Stimulated activated CD4-positive, alpha-beta T cell treated with anti-CD3 and anti-CD28 coated beads, TNF-alpha, amount 100 ng/mL, for 24 hours (primary cell): ENCODE measurements at regions not wholly inside any gene's neighbourhood (a gene's known extent, or its start where the extent isn't known, plus 50 kb on each side); places are given as distances from the start of the nearest gene placed in this dataset.
"Not testable (repeated sequence)": the region's sequence is repeated elsewhere in the genome, so short reads cannot be mapped to it uniquely, and the experiment has no call there.

Source experiments
- DNase-seq, 3 experiments: peaks; one replicate each; pipeline ENCODE4 v3.0.0-alpha.2; 2020; ENCODE audit warnings: low read depth in 3 of 3

GRCh38 chr6:21710216-21710615 lies 116.7 kb downstream of the SOX4 start:
- no peak for DNase-seq

- no peak for DNase-seq
Observed at GRCh38 chr6:21710908-21711627, 117.5 kb downstream of the SOX4 start.

- DNase-seq = no peak
Observed at GRCh38 chr6:21712213-21712612, 118.7 kb downstream of the SOX4 start.

GRCh38 chr6:21713481-21713880 lies 119.9 kb downstream of the SOX4 start:
- no peak for DNase-seq

- DNase-seq = no peak
Observed at GRCh38 chr6:21715180-21715579, 121.6 kb downstream of the SOX4 start.

GRCh38 chr6:21722510-21722909 lies 129.0 kb downstream of the SOX4 start:
- no peak for DNase-seq

- no peak for DNase-seq
Observed at GRCh38 chr6:21726676-21727075, 133.1 kb downstream of the SOX4 start.

GRCh38 chr6:21728141-21728540 lies 134.6 kb downstream of the SOX4 start:
- no peak for DNase-seq

GRCh38 chr6:21729431-21729830 lies 135.9 kb downstream of the SOX4 start:
- DNase-seq = no peak

GRCh38 chr6:21730533-21730932 lies 137.0 kb downstream of the SOX4 start:
- DNase-seq = no peak

- no peak for DNase-seq
Observed at GRCh38 chr6:21731411-21732031, 138.0 kb downstream of the SOX4 start.

- DNase-seq = not testable (repeated sequence)
Observed at GRCh38 chr6:21732032-21732730, 138.6 kb downstream of the SOX4 start.

- no peak for DNase-seq
Observed at GRCh38 chr6:21732731-21733130, 139.2 kb downstream of the SOX4 start.

- no peak for DNase-seq
Observed at GRCh38 chr6:21733311-21733710, 139.8 kb downstream of the SOX4 start.

GRCh38 chr6:21734204-21734603 lies 140.7 kb downstream of the SOX4 start:
- DNase-seq = no peak

GRCh38 chr6:21738180-21739094 lies 144.9 kb downstream of the SOX4 start:
- no peak for DNase-seq

GRCh38 chr6:21739241-21739640 lies 145.7 kb downstream of the SOX4 start:
- no peak for DNase-seq

- DNase-seq = no peak
Observed at GRCh38 chr6:21739838-21740237, 146.3 kb downstream of the SOX4 start.

GRCh38 chr6:21740376-21741124 lies 147.0 kb downstream of the SOX4 start:
- DNase-seq = no peak

- DNase-seq = no peak
Observed at GRCh38 chr6:21741221-21742109, 147.9 kb downstream of the SOX4 start.
